Epithelial cell of esophagus (primary cell): ENCODE measurements at regions not wholly inside any gene's neighbourhood (a gene's known extent, or its start where the extent isn't known, plus 50 kb on each side); places are given as distances from the start of the nearest gene placed in this dataset.

Experiments
- DNase-seq: peaks from one replicate; pipeline ENCODE4 v3.0.0; 2010; ENCODE audit warnings: low read depth
- H3K4me3 ChIP-seq: 2 replicates; pipeline ENCODE4 v1.5.1; 2011; ENCODE audit warnings: mild to moderate bottlenecking, low read length, control low read depth
- CTCF ChIP-seq: IDR thresholded peaks from 2 replicates; pipeline ENCODE4 v1.5.1; 2011; ENCODE audit warnings: low read depth, mild to moderate bottlenecking, low read length, control low read depth, inconsistent platforms; ENCODE audit not compliant: insufficient read depth; ENCODE audit errors: missing control alignments

- TF ChIP-seq CTCF = no peak
- peak; percentile 96 for DNase-seq
- no peak overlapping the region for H3K4me3 ChIP-seq
Measured at GRCh38 chr18:67733088-67733487, 216.6 kb upstream of the DSEL start.

DNA sequence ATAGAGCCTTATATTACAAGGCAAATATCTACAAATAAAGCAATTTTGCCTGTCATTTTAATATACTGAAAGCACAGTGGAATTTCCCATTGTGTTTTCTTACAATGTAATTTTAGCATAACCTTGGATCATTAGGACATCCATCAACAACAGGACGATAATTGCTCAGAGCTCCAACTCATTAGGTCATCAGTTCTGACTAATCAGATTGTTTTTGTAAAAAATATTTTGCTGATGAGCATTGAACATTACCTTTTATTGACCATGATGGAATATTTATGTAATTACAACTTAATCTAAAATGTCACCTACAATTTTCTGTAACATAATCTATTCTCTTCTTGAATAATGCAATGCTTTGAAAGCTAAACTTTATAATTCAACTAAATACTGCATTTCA is 215.3 kb upstream of the DSEL start:
- no peak for TF ChIP-seq CTCF
- peak; percentile 88 for DNase-seq
- H3K4me3 ChIP-seq = no peak overlapping the region

DNA sequence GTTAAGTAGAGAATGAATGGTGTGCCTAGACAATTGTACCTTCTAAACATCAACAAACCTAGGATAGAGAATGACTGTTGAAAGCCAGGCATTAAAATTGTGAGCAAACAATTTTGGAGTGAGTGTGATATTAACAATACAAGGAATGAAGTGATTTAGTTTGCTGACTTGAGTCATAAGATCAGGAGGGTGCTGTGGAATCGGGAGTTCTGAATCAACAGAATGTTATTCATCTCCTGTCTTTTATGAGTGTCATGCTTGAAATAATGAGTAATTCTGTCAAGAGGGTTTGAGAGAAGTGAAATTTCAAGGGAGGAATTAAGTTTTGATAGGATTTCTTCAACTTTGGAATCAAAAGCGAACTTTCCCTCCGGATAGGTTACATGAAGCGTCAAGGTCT is 214.4 kb upstream of the DSEL start:
- peak; percentile 94 for DNase-seq
- H3K4me3 ChIP-seq = no peak overlapping the region
- TF ChIP-seq CTCF = no peak

- peak; percentile 35 for DNase-seq
Measured at GRCh38 chr18:67728364-67728763, 211.8 kb upstream of the DSEL start.

GRCh38 chr18:67726882-67727281 is 210.4 kb upstream of the DSEL start:
- no peak overlapping the region for H3K4me3 ChIP-seq
- no peak for TF ChIP-seq CTCF
- no peak for DNase-seq

More at GRCh38 chr18:67728364-67728763, 211.8 kb upstream of the DSEL start:
- TF ChIP-seq CTCF = no peak
- H3K4me3 ChIP-seq = no peak overlapping the region

DNA sequence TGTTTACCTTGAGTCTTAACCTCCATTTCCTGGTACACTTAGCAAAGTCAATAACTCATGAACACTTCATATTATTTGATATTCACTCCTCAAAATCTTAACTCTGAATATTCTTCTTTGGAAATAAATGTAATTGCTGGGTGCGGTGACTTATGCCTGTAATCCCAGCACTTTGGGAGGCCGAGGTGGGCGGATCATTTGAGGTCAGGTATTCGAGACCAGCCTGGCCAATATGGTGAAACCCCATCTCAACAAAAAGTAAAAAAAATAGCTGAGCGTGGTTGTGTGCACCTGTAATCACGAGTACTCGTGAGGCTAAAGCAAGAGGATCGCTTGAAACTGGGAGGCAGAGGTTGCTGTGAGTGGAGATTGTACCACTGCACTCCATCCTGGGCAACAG is 201.3 kb upstream of the DSEL start:
- DNase-seq = no peak
- no peak for TF ChIP-seq CTCF
- H3K4me3 ChIP-seq = no peak overlapping the region

DNA sequence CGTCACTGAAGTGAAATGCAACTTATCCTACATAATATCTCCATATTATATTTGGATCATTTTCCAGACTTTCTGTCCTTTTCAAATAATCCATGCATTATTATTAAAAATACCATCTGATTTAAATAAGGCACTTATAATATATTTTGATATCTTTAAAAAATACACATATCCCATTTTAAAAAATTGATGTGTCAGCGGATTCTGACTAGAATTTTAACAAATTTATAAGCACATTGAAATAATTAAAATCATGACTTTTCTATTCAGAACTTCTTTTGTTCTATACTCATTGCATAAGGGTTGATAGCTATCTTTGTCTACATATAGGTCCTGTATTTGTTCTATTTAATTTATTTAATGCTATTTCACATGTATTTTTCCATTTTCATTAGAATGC is 199.0 kb upstream of the DSEL start:
- TF ChIP-seq CTCF = no peak
- DNase-seq = no peak
- no peak overlapping the region for H3K4me3 ChIP-seq
